HG02571 (cell line): ENCODE measurements at regions not wholly inside any gene's neighbourhood (a gene's known extent, or its start where the extent isn't known, plus 50 kb on each side); places are given as distances from the start of the nearest gene placed in this dataset.

ENCODE experiments used
- ATAC-seq: cut with Tn5 transposase; IDR thresholded peaks from one replicate; pipeline ENCODE4 v1.9.1; 2021; ENCODE audit warnings: mild to moderate bottlenecking, moderate library complexity; ENCODE audit not compliant: unreplicated experiment

DNA sequence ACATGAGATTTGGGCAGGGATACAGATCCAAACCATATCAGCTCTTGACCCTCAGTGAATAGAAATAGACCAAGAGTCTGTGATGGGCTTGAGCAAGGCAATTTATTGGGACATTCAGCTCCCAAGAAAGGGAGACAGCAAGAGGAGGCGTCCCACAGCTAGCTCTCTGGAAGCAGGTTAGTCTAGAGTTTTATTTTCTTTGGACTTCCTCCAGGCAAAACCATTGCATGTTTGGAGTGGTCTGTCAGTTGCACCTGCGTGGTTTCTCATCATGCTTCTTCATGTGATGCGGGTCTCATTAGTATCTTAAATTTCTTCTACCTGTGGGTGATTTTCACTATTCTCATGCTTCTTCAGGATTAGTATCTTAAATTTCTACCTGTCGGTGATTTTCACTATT, 1530.6 kb downstream of the PLA2G4A start:
- ATAC-seq, result no peak

DNA sequence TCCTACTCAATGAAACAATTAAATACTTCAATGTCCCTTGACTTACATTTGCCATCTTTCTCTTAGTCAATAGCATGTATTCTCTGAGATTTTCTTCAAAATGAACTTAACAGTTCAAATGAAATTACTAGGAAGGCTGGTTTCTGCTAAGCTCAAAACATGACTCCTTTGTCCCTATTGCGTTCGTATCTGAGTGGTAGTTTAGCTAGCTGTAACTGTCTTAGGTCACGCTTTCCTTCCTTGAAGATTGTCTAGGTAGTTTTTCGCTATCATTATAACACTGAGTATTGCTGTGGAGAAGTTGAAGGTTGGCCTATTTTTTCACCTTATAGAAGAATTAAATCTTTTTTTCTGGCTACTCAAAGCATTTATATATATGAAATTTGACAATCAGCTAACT, 1535.2 kb downstream of the PLA2G4A start:
- no peak for ATAC-seq

DNA sequence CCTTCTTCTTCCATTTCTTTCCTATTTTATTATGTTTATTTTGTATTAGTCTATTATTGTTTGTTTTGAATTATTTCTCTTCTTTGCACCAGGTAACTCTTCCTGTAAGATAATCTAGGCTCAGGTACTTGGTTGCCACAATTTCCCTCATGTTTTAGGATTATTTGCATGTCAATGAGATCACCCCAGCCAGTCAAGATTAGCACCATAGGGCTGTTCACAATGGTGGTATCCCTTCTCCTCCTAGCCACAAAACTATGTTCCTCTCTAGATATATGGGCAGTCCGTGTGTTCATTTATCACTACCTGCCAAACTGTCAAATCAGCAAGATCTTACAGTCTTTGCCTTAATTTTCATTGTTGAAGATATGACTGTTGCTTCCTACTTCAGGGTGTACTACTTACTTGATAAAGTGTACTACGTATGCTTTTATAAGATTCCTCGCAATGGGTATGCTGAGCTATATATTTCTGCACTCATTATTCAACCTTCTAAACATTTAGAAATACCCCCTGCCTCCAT, 1536.2 kb downstream of the PLA2G4A start:
- ATAC-seq, result no peak

DNA sequence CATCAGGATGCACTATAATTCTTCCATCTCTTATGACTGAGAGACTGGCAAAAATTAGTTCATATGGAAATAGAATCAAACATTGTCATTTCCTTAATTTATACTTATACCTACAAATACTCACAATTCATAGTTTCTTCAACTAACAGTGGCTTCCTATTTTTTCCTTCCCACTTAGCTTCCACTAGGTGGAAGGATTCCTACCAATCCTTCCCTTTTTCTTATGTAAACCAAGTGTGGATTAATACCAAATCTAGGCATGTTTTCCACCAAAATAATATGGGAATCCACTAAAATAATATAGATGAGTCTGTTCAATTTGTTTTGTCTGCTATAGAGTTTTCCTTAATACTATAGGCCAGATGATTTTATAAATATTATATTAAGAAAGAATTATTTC, 1537.1 kb downstream of the PLA2G4A start:
- no peak for ATAC-seq

DNA sequence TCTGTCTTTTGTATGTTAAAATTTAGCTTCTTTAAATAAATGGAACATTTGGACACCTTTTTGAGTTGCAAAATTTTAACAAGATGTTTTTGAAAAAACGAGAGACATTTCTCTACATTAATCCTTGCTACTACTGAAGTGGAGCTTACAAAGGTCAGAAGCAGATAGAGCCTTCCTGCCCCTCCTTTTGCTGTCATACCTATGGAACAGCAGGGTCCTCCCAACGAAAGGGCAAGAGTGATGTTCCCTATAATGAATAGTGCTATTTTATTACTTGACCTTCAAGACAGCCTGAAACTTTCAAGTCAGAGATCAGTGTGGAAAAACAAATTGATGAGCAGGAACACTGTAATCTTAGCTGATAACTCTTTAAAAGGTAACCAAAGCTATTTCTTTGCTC, 1538.9 kb downstream of the PLA2G4A start:
- ATAC-seq, result no peak

DNA sequence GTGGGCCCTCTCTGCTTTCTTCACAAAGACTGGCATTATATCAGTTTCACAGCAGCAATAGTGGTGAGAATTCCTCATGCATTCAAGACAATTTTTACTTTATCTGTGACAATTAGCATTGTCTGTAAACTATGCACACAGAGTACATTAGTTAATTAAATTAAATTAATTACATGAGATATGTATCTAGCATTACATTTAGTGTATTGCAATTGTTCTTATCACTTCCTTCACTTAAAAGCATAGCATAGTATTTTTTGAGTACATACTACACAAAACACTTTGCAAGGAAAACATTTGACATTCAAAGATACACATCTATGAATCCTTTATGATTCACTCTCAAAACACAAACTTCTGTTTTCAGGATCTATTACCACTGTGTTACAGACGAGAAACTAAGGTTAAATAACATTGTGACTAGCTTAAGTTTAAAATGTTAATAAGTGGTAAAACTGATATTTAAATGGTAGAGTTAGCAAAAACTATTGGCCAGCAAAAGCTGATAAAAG, 1542.6 kb downstream of the PLA2G4A start:
- ATAC-seq, result no peak

DNA sequence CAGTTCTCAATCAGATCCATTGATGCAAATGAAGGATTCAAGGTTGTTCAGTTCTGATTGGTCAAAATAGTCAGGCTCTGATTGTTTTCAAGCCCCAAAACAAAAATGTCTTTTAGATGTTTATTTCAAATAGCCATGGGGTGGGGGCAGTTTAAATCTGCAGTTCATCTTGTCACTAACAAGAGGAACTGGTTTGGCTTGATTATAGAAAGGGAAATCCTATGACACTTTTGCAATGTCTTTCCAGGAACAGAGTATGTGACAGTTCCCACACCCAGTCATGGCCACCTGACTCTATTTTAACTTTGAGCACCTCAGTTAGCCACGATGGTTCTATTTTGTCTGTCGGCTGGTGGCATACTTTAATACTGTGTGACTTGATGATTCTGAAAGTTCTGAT, 1544.1 kb downstream of the PLA2G4A start:
- ATAC-seq, result no peak

DNA sequence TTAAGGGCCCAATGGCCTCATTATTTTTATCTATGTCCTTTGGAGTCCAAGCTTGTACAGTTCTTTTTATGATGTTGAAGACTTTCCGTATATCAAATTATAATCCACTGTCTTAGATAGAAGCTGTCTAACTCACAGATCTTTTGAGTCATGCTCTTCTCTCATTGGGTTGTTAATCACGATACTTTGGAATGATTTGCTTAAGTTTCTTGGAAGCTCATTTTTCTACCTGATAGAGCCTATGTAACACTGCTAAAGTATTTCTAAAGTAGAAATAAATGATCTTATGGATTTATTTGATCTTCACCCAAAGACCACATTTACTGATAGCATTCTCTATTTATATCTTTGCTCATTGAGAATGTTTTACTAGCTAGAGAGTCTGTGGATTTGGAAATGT, 1554.1 kb downstream of the PLA2G4A start:
- no peak for ATAC-seq

DNA sequence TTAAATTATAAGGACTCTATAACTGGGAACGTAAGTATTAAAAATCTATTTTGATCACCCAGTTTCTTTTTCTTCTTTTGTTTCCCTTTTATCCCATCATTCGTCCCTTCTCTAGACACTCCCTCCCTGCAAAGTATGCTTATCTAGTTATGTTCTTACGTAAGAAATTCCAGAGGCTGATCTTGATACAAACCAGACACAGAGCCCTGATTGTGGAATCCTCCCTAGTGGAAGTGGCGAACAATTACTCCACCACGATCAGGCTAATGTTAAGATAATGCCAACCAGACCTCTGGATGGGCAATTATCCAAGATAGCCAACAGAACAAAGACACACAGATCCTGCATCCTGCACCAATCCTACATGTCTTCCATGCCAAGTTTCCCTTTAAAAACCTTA, 1557.4 kb downstream of the PLA2G4A start:
- ATAC-seq, result no peak

DNA sequence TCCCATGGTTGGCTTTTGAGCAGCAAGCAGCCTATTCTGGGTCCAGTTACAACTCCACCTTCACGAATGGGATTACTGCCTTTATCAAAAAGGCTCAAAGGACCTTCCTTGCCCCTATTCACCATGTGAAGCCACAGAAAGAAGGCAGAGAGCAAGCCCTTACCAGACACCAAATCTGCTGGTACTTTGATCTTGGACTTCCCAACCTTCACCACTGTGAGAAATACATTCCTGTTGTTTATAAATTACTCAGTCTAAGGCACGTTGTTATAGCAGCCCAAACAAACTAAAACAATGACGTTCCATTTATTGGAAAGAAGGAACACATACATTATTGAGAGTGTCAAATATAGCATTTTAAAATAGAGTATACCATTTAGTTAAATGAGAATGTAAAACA, 1557.9 kb downstream of the PLA2G4A start:
- no peak for ATAC-seq

DNA sequence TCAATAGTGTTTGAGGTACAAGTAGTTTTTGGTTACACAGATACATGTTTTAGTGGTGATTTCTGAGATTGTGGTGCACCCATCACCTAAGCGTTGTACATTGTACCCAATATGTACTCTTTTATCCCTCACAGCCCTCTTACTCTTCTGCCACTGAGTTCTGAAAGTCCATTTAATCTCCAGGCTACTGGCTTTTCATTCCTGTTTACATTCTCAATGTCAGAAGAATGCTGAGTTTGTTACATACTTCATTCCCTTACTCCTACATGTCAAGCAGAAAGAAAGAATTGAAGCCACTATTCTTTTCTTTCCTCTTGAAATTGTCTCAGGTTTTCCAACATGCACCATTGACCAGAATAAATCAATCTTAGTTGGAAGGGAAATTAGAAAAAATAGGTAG, 1565.9 kb downstream of the PLA2G4A start:
- no peak for ATAC-seq

DNA sequence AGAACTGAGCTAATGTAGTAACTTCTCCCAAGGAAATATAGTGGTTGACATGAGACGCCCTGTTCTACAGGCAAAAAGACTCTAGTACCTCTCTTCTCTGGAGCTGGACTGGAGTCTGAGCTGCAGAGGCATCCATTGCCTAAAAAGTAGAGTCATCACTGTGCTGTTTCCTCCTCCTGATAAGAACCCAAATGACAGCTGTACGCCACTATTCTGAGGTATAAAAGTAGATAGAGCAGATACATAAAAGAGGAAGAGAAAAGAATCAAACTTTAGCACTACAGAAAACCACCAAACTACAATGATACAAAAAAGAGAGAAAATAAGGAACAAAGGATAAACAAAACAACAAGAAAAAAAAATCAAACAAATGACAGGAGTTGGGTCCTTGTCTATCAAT, 1568.8 kb downstream of the PLA2G4A start:
- no peak for ATAC-seq

DNA sequence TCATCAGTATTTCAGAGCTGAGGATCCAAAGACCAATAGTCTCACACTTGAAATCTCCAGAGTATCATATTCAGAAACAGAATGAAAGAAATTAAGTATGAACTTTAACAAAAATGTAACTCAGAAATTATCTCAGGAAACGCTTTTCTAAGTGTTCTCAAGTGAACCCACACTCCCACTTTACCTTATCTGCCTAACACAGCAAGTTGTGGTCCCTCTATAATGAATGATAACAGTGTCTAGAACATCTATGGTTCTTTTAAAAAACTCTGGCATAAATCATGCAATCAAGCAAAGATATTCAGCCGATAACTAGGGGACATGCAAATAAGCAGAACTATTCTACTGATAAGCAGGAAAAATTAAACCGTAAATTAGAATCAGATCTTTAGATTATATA, 1574.2 kb downstream of the PLA2G4A start:
- ATAC-seq, result no peak

DNA sequence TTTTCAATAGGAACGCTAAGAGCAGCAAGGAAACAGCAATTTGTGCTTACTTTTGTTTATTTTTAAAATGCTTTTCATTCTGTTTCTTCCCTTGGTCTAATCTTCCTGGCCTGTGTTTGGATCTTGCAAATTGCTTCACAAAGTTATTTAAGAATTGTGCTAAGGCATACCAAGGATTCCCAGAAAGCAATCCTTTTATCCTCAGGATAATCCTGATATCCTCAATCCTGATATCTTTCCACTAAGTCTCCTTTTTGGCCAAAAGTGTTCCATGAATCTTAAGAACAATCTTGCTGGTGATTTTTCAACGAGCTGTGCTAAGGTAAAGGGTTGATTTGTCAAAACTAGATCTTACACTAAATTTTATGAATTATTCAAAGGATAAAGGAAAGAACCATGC, 1577.9 kb downstream of the PLA2G4A start:
- ATAC-seq, result no peak

DNA sequence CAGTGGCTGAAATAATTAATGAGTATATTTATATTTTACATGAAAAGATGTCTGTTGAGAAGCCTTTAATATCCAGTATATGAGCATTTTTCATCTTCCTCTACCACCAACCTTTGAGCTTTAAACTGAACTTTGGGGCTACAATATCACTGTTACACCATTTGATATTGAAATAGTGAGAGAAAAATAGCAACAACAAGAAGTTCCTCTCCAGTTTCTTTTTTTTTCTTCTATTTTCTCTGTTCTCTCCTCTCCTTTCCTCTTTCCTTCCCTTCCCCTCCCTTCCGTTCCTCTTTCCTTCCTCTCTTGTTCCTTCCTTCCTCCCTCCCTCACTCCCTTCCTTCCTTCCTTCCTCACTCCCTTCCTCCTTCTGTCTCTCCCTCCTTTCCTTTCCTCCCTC, 1591.4 kb downstream of the PLA2G4A start:
- ATAC-seq, result no peak

DNA sequence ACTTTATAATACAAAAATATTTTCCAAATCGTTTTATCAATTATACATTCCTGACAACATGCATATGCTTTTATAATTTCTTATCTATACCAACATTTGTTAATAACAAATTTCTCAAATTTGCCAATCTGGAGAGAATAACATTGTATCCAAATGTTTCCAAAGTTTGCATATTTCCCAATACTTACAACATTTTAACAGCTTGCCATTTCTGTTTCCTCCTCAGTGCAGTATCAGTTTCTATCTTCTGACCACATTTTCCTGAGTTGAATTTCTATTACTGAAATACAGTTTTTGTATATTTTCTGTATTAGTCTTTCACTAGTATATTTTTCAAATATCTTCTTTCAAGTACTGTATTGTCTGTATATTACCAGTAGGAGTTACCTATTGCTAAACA, 1594.3 kb downstream of the PLA2G4A start:
- no peak for ATAC-seq

DNA sequence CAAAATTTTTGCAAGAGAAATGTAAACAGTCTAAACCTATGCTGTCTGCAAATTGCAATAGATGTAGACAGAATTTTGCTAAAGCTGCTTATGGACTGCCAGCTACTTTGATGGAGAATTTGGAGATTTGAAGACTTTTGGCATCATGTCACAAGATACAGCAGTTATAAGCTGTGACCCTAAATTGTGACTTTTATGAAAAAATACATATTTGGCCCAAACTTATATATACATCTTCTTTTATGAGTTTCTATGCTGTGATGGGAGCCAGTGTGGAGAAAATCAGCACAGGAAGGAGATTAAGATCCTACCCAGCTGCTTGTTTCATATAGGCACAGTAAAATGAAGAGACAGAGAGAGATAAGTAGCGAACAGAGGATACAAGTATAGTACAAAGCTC, 1595.4 kb downstream of the PLA2G4A start:
- ATAC-seq, result no peak

DNA sequence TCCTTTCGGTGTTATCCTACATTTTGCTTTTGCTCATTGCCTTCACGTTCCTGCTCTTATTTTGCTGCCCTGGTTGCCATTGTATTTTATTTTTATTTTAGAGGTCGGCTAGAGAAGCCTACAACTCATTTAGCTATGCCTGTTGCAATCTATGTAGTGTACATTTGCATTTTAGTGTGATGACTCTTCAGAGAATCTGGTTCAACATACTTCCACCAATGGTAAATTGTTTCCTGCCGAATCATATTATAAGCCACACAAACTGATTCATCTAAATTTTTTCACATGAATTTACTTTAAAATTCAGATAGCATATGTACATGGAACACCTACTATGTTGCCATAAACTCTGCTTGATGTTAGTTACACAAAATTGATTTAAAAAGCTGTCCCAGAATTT, 1596.9 kb downstream of the PLA2G4A start:
- no peak for ATAC-seq

DNA sequence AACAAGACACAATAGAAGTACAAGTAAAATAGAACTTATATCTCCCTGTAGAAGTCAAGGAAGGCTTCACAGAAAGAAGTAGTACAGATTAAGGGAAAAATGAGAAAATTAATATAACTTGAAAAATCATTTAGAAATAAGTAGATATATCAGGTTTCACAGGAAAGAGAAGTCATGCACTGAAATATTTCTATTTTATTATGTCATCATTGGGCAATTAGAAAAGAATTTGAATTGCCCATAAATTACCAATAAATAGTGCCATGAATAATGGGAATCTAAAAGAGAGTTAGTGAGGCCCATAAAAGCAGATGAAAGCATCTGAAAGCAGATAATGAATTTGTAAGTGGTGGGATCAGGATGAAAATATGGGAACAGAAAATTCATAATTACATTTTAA, 1597.8 kb downstream of the PLA2G4A start:
- no peak for ATAC-seq

DNA sequence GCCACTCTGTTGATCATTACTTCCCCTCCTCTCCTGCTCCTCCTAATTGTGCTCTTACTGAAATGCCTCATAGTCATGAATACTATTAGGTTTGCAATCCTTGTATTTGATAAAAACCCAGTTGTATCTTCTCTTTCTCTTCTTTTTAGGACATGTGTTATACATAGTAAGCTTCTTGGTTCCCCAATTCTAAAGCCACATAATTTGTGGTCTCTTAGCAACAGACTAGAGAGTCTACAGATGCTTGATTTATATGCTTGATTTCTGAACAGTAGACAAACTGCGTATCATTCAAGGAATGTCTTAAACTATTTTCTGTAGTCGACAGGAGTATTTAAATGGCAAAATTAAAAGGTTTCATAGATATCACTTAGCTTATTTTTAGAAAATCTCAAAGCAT, 1598.9 kb downstream of the PLA2G4A start:
- ATAC-seq, result no peak

DNA sequence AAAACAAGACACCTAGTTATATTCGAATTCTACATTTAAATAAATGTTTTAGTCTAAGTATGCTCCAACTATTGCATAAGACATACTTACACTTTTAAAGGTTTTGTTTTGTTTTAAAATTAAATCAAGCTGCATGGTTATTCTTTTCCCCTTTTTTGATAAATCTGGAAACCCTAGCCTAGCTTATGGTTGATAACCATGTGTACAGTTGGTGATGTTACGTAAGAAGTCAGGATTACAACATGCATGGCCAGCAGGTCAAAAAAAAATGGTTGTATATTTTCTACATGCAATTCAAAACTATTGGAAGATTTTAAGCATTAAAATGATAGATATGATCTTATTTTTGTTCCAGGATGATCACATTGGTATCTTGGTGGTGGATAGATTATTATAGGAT, 1600.6 kb downstream of the PLA2G4A start:
- ATAC-seq, result no peak

DNA sequence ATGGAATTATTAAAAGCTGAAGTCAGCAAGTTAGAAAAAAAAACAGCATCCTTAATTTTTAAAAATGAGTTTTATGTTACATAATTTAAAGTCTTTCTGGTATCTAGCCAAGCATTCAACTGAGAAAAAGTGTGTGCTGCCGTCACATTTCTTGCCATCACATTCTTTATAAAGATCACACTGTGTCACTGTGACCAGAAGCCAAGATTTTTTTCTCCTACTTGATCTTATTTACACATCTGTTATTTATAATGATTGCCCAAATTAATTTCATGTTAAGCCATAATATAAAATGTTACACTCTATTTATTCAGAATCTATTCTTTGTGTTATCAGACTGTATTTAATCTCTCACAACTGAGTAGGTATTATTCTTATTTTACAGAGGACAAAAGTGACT, 1603.7 kb downstream of the PLA2G4A start:
- no peak for ATAC-seq

DNA sequence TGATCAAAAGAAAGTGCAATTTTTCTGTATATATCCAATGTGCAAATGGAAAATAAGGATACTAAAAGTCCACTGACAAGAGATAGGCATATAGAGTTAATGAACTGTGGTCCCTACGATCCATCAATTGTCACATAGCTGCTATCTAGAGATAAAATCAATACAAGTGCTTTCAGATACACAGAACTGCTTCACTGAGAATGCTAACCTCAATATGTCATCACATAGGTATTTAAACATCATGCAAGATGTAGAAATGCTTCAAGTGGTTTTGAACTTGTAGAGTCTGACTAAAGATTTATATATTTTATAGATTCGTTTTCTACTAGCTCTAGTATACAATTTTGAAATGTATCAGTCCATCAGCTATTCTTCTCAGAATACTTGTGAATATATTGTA, 1604.7 kb downstream of the PLA2G4A start:
- ATAC-seq, result no peak

DNA sequence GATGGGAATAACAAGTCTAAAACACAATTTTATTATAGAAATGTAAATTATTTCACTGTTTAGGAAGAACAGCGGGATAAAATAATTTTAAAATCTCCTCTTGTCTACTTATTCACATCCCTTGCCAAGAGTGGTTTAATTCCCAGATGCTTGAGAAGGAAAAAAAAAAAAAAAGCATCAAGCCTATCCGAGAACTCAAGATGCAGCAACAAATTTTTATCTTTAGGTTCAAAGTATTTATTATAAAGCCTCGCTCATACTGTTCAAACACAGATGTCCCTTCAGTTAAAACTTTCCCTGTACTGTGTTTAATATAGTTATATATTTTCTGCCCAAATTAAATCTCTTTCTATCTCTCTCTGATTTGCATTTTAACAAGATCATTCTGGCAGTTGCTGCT, 1615.8 kb downstream of the PLA2G4A start:
- ATAC-seq, result no peak
